Choroid plexus epithelial cell (primary cell): ENCODE measurements at regions not wholly inside any gene's neighbourhood (a gene's known extent, or its start where the extent isn't known, plus 50 kb on each side); places are given as distances from the start of the nearest gene placed in this dataset.
"Not testable (repeated sequence)": the region's sequence is repeated elsewhere in the genome, so short reads cannot be mapped to it uniquely, and the experiment has no call there.

ENCODE experiments used
- DNase-seq: peaks from one replicate; pipeline ENCODE4 v3.0.0-alpha.2; 2010; ENCODE audit warnings: low read depth
- H3K4me3 ChIP-seq: 2 replicates; pipeline ENCODE4 v1.5.1; 2011; ENCODE audit warnings: low read depth, mild to moderate bottlenecking, control low read depth, low read length, moderate library complexity
- CTCF ChIP-seq: conservative IDR thresholded peaks from 2 replicates; pipeline ENCODE4 v1.5.1; 2011; ENCODE audit warnings: low read depth, mild to moderate bottlenecking, control low read depth, inconsistent platforms, low read length, moderate library complexity

- no peak for TF ChIP-seq CTCF
- no peak for DNase-seq
- H3K4me3 ChIP-seq, result no peak overlapping the region
These were observed 100.7 kb upstream of the MAMLD1 start for GRCh38 chrX:150262456-150262855.

- no peak overlapping the region for H3K4me3 ChIP-seq
- DNase-seq, result no peak
- no peak for TF ChIP-seq CTCF
These were observed 94.2 kb upstream of the MAMLD1 start for GRCh38 chrX:150268839-150269355.

- no peak overlapping the region for H3K4me3 ChIP-seq
- no peak for DNase-seq
- TF ChIP-seq CTCF, result no peak
These were observed 93.4 kb upstream of the MAMLD1 start for GRCh38 chrX:150269605-150270254.

GRCh38 chrX:150270622-150271021, 92.5 kb upstream of the MAMLD1 start:
- no peak overlapping the region for H3K4me3 ChIP-seq
- DNase-seq, result no peak
- no peak for TF ChIP-seq CTCF

DNA sequence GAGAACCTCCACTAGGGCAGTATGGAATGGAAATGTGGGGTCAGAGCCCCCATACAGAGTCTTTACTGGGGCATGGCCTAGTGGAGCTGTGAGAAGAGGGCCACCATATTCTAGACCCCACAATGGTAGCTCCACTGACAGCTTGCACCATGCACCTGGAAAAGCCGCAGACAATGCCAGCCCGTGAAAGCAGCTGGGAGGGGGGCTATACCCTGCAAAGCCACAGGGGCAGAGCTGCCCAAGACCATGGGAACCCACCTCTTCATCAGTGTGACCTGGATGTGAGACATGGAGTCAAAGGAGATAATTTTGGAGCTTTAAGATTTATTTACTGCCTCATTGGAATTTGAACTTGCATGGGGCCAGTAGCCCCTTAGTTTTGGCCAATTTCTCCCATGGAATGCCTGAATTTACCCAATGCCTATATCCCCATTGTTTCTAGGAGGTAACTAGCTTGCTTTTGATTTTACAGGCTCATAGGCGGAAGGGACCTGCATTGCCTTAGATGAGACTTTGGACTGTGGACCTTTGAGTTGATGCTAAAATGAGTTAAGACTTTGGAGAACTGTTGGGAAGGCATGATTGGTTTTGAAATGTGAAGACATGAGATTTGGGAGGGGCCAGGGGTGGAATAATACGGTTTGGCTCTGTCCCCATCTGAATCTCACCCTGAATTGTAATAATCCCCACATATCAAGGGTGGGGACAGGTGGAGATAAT, 89.4 kb upstream of the MAMLD1 start:
- not testable (repeated sequence) for DNase-seq, H3K4me3 ChIP-seq

GRCh38 chrX:150282953-150283352, 80.2 kb upstream of the MAMLD1 start:
- no peak for TF ChIP-seq CTCF
- no peak for DNase-seq
- H3K4me3 ChIP-seq, result no peak overlapping the region

GRCh38 chrX:150291014-150291413, 72.1 kb upstream of the MAMLD1 start:
- no peak for TF ChIP-seq CTCF
- H3K4me3 ChIP-seq, result no peak overlapping the region
- DNase-seq, result no peak
